GM21786 (cell line): ENCODE measurements at regions not wholly inside any gene's neighbourhood (a gene's known extent, or its start where the extent isn't known, plus 50 kb on each side); places are given as distances from the start of the nearest gene placed in this dataset.
A peak's percentile ranks its signal among the peaks of the same experiment; 100 is the strongest.
"Not testable (repeated sequence)": the region's sequence is repeated elsewhere in the genome, so short reads cannot be mapped to it uniquely, and the experiment has no call there.

ENCODE experiments used
- ATAC-seq: cut with Tn5 transposase; IDR thresholded peaks from one replicate; pipeline ENCODE4 v1.9.1; 2021; ENCODE audit not compliant: unreplicated experiment

DNA sequence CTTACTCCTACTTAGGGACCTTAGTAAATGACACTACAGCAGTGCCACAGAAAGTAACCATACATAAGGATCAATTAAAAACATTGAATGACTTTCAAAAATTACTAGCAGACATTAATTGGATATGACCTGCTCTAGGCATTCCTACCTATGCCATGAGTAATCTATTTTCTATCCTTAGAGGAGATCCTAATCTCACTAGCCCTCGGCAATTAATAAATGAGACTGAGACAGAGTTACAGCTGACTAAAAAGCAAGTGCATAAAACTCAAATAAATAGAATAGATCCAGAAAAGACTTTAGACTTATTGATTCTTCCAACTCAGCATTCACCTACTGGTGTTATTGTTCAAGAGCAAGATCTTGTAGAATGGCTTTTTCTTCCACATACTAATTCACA lies 141.1 kb upstream of the ZNF91 start:
- ATAC-seq, result not testable (repeated sequence)

DNA sequence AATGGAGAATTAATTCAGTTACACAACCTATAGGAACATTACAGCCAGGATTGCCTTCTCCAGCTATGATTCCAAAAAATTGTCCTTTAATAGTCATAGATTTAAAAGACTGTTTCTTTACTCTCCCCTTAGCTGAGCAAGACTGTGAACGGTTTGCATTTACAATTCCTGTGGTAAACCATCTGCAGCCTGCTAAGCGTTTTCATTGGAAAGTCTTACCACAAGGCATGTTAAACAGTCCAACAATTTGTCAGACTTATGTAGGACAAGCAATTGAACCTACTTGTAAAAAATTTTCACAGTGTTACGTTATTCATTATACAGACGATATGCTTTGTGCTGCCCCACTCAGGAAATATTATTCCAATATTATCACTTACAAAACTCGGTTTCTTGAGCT lies 140.6 kb upstream of the ZNF91 start:
- not testable (repeated sequence) for ATAC-seq

DNA sequence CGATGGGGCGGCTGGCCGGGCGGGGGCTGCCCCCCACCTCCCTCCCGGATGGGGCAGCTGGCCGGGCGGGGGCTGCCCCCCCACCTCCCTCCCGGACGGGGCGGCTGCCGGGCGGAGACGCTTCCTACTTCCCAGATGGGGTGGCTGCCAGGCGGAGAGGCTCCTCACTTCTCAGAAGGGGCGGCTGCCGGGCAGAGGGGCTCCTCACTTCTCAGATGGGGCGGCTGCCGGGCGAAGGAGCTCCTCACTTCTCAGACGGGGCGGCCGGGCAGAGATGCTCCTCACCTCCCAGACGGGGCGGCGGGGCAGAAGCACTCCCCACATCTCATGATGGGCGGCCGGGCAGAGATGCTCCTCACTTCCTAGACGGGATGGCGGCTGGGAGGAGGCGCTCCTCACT lies 138.2 kb upstream of the ZNF91 start:
- ATAC-seq, result not testable (repeated sequence)

DNA sequence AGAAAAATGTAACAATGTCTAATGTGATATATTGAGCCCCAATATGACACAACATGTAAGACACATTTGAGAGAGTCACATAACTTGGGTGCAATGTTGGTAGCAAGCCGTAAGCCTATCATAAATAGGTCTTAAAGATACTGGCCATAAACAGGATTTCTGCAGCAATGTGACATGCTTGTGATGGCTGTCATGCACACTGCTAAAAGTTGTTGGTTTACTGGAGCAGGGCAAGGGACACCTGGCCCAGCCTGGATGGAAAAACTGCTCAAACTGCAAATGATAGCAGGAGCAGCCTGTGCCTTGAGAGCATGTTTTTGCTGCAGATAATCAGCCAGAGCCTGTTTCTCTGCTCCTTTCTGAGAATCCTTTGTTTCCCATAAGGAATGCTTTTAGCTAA lies 136.7 kb upstream of the ZNF91 start:
- no peak for ATAC-seq

DNA sequence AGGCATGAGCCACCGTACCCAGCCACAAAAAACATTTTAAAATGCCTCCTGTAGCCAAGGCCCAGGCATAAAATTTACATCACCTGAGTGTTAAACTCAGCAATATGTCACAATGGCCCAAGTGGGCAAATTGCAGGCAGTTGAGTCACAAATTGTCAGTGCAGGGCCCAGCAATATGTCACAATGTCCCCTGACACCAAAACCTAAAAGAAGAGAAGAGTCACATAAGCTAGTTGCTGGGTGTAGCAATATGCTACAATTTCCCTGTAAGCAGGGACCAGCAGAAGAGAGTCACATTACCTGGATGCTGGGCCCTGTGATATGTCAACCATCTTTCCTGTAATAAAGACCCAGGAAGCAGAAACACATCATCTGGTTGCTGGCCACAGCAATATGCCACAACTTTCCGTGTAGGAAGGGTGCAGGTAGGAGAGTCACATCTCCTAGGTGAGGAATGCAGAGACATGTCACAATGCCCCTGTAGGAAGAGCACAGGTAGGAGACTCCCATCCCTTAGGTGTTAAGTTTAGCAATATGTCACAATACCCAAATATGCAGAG lies 136.0 kb upstream of the ZNF91 start:
- no peak for ATAC-seq

DNA sequence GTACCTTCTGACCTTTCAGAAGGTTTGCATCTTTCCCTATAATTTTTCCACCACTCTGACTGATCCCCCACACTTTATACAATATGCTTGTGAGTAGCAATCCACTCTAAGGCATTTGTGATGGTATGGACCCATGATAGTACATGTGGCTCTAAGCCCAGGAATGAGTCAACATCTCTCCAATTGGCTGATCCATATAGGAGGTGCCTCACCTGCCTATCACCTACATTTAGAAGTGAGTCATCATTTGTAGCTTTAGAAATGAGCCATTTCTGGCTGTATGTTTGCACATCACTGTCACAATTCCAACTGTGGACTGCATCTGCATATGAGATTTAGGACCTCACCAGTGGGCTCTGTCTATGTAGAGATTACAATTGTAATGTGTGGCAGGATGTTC lies 133.1 kb upstream of the ZNF91 start:
- no peak for ATAC-seq

DNA sequence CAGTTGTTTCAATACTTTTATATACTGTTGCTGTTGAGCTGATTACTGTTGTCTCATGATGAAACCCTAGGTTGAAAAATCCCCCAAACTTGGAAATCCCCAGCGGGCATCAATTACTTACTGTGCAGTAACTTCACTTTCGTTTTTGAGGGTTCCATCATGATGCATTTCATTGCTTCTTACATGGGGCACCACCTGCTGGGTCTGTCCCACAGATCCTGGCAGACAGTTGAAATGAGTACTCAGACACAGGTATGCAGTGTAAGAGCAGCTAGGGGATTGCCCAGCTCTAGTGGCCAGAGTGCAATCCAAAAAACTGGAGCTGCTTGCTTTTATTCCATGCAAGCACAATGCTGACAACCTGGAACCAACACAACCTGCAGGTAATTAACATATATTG lies 132.5 kb upstream of the ZNF91 start:
- ATAC-seq, result peak; percentile 65

DNA sequence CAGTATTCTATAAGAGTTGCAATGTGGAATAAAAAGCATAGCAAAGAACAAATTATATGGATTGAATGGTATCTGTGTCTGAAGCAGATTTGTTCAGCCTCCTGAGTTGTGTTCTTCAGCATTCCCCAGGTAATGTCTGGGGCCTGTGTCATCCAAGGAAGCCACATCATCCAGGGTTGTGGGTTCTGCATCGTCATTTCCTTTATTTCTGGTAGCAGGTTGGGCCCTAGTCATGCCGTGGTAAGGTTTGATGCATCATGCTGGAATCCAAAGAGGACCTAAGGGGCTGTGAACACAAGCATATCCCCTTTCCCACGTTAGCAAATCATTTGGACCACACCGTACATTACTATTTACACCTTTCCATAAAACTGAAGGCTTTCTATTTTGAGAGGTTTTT lies 131.0 kb upstream of the ZNF91 start:
- ATAC-seq, result no peak

DNA sequence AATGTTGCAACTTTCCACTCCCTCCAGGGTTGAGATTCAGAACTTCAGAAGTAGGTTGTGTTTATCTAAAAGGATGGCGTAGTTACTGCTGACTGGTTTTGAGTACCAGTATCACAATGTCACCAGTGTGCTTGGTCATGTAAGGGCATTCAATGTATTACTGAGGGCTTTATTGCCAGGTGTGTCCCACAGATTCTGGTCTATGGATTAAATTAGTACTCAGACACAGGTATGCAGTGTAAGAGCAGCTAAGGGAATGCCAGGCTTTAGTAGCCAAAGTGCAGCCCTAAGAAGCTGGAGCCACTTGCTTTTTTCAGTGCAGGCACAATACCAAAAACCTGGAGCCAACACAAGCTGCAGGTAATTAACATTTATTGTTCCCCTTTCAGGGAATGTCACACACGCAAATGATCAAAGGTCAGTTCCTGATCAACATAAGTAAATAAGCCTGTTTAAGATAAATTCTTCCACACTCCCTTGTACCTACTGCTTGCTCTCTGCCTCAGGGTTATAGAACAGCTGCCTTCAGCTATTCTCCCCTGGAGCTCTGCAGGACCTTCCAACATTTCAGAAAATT lies 130.1 kb upstream of the ZNF91 start:
- no peak for ATAC-seq

DNA sequence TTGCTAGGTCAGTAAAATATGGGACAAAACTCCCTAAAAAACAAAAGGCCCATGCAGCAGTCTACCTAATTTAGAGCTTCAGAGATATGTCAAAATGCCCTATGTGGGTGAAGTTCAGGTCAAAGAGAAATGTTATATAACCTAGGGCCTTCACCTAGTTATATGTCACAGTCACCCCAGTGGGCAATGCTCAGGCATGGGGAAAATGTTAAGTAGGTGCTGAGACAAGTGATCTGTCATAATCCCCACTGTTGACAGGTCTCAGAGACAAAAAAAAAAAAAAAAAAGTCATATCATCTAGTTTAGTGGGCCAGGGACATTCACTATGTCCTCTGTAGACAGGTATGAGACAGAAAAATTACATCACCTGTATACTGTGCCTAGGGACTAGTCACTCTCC lies 128.6 kb upstream of the ZNF91 start:
- ATAC-seq, result no peak

DNA sequence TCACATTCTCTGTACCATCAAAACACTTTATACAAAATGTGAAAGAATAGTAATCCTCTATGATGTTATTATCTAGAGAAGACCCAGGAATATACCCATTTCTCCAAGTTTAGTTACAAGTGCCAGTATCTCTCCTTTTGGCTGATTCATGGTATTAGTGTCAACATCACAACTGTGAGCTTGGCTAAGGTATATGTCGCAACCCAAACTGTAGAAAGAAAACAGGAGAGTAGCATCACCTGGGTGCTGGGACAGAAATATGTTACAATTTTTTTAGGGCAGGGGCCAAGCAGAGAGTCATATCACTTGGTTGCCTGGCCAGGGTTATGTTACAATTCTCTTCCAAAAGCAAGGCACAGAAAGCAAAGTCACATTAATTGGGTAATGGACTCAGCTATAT lies 127.2 kb upstream of the ZNF91 start:
- ATAC-seq, result no peak

DNA sequence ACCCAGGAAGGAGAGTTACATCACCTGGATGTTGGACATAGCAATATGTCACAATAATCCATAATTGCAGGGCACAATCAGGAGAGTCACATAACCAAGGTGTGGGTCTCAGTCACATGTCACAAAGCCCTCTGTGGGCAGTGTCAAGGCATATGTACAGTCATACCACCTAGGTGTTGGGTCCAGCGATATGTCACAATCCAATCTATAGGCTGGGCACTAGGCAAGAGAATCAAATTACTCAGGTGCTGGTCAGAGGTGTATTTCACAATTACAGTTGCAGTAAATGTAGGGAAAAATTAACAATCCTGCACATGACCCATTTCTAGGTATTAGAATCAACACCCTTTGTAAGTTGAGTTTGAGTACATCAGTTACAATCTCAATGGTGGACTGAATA lies 126.2 kb upstream of the ZNF91 start:
- no peak for ATAC-seq

DNA sequence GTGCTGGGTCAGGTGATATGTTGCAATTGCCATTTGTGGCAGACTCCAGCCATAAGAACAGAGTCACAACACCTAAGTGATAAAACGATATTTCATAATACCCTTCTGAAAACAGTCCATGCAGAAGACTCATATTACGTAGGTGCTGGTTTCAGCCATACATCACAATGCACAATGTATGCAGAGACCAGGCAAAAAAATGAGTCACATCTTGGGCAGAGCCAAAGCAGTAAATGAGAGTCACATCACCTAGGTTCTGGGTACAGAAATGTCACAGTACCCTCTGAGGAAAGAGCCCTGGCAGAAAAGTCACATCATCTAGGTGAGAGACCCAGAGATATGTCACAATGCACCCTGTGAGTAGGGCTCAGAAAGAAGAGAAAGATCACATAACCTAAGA lies 125.2 kb upstream of the ZNF91 start:
- no peak for ATAC-seq

DNA sequence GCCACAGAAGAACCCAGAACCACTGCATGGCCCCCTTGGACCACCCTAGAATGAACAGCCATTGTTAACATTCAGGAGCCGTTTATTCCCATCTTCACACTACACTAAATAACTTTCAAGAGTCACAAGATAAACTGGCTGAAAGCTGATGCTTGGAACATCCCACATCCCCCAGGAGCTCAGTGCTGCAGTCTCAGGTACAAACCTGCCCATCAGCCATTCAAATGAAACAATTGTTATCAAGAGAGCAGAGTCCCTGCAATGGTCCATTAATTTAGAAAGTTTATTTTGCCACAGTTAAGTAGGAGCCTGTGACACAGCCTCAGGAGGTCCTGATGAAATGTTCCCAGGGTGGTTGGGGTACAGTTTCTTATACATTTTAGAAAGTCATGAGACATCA lies 123.8 kb upstream of the ZNF91 start:
- ATAC-seq, result no peak

DNA sequence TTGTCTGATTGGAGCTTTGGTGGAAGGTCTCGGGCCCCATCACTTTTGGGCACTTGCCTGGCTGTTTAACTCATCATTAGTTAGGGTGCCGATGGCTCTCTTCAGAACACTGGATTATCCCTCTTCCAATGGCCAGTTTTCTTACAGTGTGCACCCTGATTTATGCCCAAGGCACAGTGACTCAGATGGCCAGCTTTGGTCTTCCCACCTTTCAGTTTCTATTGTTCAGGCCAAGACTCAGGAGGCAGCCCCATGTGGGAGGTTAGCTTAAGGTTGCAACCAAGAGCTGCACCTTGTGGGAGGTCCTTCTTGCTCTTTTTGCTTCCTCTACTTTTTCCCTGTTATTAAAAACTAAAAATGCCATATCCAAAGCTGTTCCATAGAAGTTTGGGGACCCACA lies 121.0 kb upstream of the ZNF91 start:
- ATAC-seq, result no peak

DNA sequence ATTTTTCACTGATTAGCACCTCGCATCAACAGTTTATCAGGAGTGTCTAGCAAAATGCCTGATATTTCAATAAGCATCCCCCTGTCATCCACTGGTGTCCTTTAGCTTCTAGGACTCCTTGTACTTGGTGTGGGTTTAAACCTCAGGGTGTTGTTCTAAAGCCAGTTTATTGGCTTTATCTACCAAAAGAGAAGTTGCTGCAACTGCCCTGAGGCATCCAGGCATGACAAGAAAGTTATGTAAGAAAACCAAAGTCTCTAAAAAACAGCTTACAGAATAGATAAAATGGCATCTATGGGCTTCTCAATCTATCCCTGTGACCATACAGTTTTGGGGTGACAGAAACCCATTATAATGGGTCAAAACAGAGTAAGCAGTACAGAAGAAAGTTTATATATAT lies 120.3 kb upstream of the ZNF91 start:
- ATAC-seq, result no peak

DNA sequence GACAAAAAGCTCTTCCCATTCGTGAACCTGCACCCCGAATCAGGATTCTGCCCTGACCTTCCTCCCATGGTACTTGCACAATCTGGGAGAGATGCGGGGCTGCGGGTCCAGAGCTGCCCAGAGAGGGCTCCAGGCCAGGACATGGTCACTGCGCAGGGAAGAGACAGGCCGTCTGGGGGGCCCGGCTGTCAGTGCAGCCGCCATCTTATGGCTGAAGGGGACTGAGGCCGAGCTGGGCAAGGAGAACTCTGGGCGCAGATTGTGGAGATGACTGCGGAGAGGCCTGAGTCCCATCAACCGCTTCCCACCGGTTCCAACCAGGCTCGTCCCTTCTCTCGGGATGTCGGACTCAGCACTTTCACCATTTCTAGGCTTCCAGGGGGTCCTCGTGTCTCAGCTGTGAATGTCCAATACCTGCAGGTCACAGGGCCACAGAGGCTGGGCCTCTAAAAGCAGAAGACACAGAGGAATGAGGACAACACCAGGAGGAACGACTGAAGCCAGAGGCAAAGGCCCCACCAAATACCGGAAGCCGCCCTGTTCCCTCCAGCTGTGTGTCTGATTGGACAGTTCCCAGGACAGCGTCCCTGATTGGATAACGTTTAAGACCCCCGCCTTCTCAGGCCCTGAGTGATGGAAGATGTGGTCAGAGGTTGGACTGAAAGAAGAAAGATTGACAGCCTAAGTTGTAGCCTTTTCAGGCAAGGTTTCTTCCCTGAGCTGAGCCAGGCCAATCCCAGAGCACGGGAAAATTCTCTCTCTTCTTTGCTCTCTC lies 117.1 kb upstream of the ZNF91 start:
- no peak for ATAC-seq

DNA sequence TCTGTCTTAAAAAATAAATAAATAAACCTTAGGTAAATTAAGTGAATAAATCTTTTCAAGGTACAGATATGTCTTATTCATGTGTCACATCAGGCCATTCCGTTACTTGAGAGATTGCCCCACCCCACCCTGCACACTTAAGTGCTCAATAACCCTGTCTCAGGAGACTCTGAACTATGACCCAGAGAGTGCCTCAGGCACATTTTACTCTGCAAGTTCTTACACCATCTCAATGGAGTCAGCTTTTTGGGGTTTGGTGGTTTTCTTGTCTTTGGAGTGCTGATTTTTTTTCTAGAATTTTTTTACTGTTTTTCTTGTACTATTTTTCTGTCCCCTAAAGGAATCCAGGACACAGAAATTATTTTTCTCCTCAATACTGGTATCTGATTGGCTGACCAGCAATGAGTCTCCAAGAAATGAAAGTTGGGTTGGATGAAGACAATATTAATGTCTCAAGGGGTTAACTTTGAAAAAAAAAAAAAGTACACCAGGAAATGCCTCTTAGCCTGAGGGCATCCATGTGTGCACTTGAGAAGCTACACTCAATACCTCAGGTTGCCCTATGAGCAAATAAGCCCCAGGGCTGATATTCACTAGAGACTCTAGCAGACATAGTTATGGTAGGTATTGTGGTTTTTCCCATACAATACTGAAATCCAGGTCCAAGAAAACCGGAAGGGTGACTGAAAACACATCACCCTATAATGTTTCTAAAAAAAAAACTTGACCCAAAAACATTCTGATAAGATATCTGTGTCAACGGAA lies 114.6 kb upstream of the ZNF91 start:
- ATAC-seq, result no peak

DNA sequence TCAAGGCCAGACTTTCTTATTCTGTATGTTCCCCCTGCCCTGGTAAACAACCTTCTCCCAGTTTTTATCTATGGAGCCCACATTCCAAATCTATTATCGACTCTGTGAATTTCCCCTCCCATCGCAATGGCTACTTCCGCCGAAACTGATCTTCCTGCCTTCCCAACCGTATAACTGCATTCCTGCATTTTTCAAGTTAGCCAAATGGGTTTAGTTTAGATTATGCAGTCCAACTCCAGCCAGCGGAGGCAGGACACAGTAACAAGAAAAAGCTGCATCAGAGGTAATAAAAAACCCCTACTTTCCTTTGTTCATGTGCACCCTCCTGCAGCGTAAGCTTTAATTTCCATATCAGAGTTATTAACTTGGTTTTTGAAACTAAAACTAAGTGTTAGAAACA lies 112.2 kb upstream of the ZNF91 start:
- ATAC-seq, result no peak

DNA sequence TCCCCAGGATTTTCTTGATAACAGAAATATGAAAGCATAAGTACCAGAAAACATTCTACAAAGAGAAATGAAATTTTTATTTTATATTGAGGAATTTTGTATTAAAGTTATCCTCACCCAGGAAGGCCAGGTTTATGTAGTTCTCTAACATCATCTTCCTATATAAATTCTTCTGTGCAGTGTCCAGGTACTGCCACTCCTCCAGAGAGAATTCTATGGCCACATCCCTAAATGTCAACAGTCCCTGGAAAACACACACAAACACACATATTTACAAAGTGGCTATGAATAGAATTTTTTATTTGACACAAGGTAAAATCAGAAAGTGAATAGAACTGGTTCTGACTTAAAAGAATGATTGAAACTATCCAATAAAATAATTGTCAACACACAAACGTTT lies 110.5 kb upstream of the ZNF91 start:
- ATAC-seq, result no peak

DNA sequence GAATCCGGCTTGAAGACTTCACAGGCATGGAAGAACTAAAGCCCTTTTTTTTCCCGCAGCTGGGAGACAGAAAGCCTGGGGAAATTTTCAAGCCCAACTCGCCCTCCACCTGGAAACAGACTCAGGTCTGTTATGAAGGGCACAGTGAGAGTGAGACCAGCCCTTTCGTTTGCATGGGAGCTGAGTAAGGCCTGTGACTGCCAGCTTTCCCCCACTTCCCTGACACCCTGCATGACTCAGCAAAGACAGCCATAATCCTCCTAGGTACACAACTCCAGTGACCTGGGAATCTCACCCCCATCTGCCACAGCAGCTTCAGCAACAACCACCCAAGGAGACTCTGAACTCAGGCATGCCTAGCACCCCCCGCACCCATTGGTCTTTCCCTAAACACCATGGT lies 87.6 kb upstream of the ZNF91 start:
- ATAC-seq, result no peak

DNA sequence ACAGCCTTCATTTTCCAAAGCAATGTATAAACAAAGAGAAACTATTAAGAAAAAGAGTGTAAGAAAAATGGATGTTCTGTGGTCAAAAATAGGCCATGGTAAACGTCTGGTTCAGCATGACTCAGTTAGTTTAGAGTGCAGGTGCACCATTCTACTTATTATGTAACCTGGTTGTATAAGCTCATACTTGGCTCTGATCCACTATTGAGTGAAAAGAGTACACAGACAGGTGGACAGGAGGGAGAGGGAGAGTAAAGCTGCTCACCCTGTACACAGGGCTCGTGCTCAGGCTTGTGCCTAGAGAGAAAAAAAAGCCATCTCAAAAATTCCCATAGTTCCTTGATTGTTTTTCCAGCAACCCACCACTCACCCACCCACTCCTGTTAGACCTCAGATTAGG lies 85.8 kb upstream of the ZNF91 start:
- no peak for ATAC-seq
